NOMO-1 (cell line): ENCODE measurements at regions not wholly inside any gene's neighbourhood (a gene's known extent, or its start where the extent isn't known, plus 50 kb on each side); places are given as distances from the start of the nearest gene placed in this dataset.

ENCODE experiments used
- DNase-seq, 2 experiments: peaks; one replicate each; lab custom pipeline; 2025; ENCODE audit not compliant: unreplicated experiment in 2 of 2; lab: John Stamatoyannopoulos, UW

GRCh38 chr18:51397347-51397962, 200.0 kb upstream of the MEX3C start:
- DNase-seq, result no peak

DNA sequence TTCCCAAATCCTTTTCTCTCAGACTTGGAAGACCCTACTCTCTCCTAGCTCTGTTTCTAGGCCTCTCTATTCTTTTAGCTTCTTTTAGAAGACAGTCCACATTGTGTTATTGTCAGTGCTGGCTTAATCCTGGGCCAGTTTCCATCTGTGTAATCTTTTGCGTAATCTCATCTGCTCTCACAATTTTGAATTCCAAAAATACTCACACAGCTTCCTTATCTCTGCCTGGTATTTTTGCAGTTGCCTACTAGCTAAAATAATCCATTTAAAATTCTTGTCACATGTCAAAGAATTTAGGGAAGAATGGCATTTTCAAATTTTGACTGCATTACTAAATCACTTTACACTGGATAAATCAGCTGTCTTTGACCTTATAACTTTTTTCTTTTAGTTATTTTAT, 200.6 kb upstream of the MEX3C start:
- no peak for DNase-seq

- no peak for DNase-seq
Observed at GRCh38 chr18:51399491-51400122, 202.1 kb upstream of the MEX3C start.

GRCh38 chr18:51400721-51401120, 203.2 kb upstream of the MEX3C start:
- DNase-seq, result no peak

DNA sequence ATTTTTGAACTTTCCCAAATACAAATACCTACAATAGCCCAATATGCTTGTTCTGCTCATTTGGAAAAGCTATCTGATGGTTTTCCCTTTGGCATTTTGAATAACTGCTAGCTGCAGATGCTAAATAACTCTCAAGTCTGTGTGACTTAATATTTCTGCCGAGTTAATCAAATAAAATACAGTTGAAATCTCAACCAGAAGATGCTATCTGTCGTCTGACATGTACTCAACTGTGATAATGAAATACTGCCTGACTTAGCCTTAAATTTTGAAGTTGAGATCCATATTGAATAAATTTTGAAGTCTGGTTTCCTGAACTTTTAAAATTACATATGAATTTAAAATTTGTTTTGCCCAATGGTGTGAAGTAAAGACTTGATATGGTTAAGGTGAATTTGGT, 204.4 kb upstream of the MEX3C start:
- no peak for DNase-seq

DNA sequence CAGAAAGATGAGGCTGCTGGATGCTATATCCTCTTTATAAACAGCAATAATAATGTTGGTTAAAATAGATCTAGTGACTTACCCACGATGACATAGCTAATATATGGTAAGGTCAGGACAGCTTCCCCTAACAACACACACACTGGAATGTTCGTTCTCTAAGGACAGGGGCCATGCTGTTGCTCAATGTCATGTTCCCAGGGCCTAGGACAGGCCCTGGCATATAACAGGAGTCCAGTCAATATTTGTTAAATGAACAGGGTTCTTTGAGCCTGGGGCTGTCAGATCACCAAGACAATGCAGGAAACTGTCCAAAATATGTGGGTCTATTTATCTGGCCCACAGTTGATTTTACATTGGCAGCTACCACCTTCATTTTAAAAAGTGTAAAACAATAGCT, 207.1 kb upstream of the MEX3C start:
- DNase-seq, result no peak

GRCh38 chr18:51405683-51406477, 208.4 kb upstream of the MEX3C start:
- no peak for DNase-seq

GRCh38 chr18:51417643-51418483, 220.4 kb upstream of the MEX3C start:
- no peak for DNase-seq

- DNase-seq, result no peak
Observed at GRCh38 chr18:51425475-51425874, 228.0 kb upstream of the MEX3C start.

- DNase-seq, result no peak
Observed at GRCh38 chr18:51425889-51426288, 228.4 kb upstream of the MEX3C start.

- DNase-seq, result no peak
Observed at GRCh38 chr18:51426996-51427395, 229.5 kb upstream of the MEX3C start.

DNA sequence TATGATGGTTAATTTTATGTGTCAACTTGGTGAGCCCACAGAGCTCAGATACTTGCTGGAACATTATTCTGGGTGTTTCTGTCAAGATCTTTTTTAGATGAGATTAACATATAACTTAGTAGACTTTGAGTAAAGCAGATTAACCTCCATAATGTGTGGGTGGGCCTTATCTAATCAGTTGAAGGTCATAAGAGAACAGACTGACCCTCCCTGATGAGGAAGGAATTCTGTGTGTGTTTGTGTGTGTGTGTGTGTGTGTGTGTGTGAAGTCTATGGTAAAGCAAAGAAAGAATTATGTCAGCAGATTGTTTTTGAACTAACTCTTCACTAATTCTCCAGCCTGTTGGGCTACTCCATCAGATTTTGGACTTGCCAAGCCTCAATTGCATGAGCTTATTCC, 232.2 kb upstream of the MEX3C start:
- no peak for DNase-seq

GRCh38 chr18:51430538-51430937, 233.1 kb upstream of the MEX3C start:
- DNase-seq, result peak in 1 of 2 experiments; percentile 8

DNA sequence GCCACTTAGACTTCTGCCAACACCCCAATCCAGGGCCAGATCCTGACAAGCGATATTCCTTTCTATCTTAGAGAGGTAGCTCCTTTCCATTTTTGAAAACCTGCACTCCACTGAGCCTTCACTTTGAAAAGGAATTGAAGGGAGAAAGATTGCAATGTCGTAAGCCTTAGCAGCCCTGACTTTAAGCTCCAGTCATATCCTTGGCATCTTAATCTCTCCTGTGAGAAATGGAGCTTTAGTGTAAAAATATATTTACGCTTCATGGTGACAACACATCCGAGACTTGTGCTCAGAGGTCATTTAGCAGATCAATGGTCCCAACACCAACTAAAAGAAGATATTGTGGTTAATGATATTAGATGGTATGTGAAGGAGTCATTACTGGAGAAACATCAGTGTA, 235.8 kb upstream of the MEX3C start:
- DNase-seq, result no peak

DNA sequence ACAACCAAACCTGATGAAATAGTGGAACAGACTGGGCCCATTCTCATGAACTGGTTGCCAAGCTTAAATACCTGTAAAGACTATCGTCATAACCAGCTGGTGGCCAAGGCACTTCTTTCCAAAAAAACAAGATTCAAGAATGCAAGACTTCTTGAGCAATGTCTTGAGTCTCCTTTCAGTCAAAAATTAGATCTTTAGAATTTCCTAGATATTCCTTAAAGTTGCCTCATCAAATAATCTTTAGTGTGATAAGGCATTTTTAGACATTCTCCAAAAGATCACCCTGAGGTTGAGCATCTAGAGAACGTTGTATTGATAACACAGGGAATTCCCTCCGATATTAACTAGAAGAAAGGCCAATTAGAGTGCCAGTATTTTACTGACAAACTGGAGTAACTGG, 236.4 kb upstream of the MEX3C start:
- no peak for DNase-seq

DNA sequence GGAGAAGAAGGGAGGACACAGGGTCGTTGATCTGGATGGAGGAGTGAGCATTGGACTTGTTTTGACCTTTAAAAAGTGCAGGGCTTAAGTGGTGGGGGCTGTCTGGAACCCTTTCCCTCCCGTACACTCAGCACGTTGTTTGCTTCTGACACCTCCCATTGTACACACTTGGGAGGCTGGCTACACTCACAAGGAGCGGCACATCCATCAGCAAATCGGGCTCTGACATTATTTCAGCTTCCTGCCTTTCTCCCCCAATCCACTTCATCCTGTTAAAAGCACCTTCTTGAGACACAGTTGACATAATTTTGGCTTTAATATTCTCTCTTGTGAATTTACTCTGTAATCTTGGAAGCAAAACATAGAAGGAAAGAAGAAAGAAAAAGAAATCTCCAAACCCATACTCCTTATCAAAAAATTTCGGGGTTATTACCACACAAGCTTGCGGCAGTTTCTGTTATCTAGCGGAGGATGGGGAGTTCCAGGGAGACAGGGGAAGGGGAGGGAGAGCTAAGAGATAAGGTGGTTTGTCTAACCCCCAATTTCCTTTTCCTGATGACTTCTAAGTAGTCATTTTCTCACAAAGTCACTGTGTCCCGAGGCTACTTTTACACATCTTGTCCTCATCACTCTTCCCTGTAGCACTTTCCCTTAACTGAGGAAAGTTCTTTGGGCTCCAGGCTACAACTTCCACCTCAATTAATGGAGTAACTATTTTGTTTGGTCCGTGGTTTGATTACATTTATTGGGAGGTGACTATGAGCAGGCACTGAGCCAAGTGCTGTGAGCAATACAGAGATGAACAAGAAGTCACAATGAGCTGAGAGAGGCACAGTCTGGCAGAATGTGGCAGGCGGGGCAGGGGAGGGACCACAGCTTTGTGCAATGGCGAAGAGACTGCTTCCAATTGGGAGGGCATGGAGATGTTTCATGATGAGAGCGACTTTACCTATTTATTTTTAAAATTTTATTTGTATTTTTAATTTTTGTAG, 240.1 kb upstream of the MEX3C start:
- DNase-seq, result no peak

GRCh38 chr18:51438797-51439350, 241.4 kb upstream of the MEX3C start:
- DNase-seq, result no peak

GRCh38 chr18:51442012-51442411, 244.5 kb upstream of the MEX3C start:
- DNase-seq, result no peak

DNA sequence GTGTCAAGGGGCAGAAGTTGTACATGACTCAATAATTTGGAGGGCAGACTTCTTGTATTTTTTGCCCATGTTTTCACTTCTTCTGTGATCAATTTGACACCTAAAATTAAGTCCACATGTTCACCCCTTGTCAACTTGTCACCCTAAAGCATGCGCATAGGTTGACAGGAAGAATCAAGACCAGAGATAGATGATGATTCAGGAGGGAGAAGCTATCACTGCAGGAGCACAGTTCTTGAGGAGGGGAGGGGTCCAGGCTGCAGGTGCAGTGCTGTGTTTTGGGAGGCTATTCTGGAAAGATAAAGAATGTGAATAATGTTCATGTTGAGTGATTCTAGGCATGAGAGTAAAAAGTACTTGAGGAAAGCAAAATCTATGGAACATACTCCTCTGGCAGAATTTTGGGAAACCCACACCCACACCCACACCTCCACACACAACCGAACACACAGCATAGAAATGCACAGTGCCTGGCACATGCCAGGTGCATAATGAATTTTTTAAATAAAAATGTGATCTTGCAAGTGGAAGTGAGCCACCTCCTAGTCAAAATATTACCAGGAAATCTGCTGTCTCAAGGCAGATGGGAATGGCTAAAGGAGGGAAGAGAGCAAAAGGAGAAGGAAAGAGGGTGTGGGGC, 249.2 kb upstream of the MEX3C start:
- DNase-seq, result no peak
